Heart left ventricle (tissue), 16 donors: ENCODE measurements at regions not wholly inside any gene's neighbourhood (a gene's known extent, or its start where the extent isn't known, plus 50 kb on each side); places are given as distances from the start of the nearest gene placed in this dataset.
A peak's percentile ranks its signal among the peaks of the same experiment; 100 is the strongest.

ENCODE experiments used
- ATAC-seq, 4 donors: fragments of 200-7000 bp; cut with Tn5 transposase; one replicate each; pipeline ENCODE4 v1.9.1; 2020 to 2022; ENCODE audit warnings: moderate library complexity in 4 of 4, mild to moderate bottlenecking in 3 of 4, moderate number of reproducible peaks in 1 of 4
- DNase-seq, 5 donors: peaks; one replicate each; pipeline ENCODE4 v3.0.0-alpha.2; 2020
- H3K27ac ChIP-seq, 12 donors: fragments of 200-600 bp; sonication (generic) in 4 of 12; one replicate each; pipeline versions ENCODE4 v1.5.0 to v1.8.0; 2016 to 2022; ENCODE audit warnings: mild to moderate bottlenecking in 2 of 12
- H3K27me3 ChIP-seq, 9 donors: fragments of 200-600 bp; sonication (generic) in 2 of 9; one replicate each; pipeline versions ENCODE4 v1.5.1 to v1.8.0; 2016 to 2022; ENCODE audit warnings: mild to moderate bottlenecking in 3 of 9
- H3K36me3 ChIP-seq, 9 donors: fragments of 200-600 bp; sonication (generic) in 2 of 9; one replicate each; pipeline versions ENCODE4 v1.5.0 to v1.8.0; 2018 to 2022; ENCODE audit warnings: mild to moderate bottlenecking in 2 of 9
- H3K4me1 ChIP-seq, 12 donors: fragments of 200-600 bp; sonication (generic) in 4 of 12; one replicate each; pipeline versions ENCODE4 v1.5.0 to v1.8.0; 2016 to 2022; ENCODE audit warnings: mild to moderate bottlenecking in 3 of 12
- H3K4me3 ChIP-seq, 12 donors: fragments of 200-600 bp; sonication (generic) in 4 of 12; one replicate each; pipeline versions ENCODE4 v1.5.0 to v1.8.0; 2017 to 2022; ENCODE audit warnings: mild to moderate bottlenecking in 9 of 12, moderate library complexity in 4 of 12
- H3K9me3 ChIP-seq, 12 donors: fragments of 200-600 bp; sonication (generic) in 4 of 12; one replicate each; pipeline versions ENCODE4 v1.5.0 to v1.8.0; 2016 to 2022; ENCODE audit warnings: mild to moderate bottlenecking in 1 of 12
- POLR2A ChIP-seq, 2 donors: fragments of 450-650 bp; IDR thresholded peaks; one replicate each; pipeline ENCODE4 v1.6.1; 2017; ENCODE audit warnings: antibody characterized with exemption in 2 of 2, mild to moderate bottlenecking in 2 of 2, moderate library complexity in 2 of 2
- whole genome bisulfite sequencing, 4 donors: extraction: QIAGEN DNeasy Blood & Tissue Kit in 2 of 4; methylation state at CpG; one replicate each; pipeline versions ENCODE4 v1.1.5 to v1.1.7; 2013 to 2018; 5-methylcytosine and 5-hydroxymethylcytosine counted together
- intact Hi-C, 10 donors: fragments of 100-400 bp; cut with DNase I; formaldehyde crosslinking; loops; one replicate each; pipeline versions ENCODE4 v1.11.1 to v1.14.2; 2022
- TF ChIP-seq, protein P1 (sequence below), 12 donors: fragments of 200-600 bp; sonication (generic) in 4 of 12; IDR thresholded peaks; one replicate each; pipeline versions ENCODE4 v1.5.0 to v1.8.0; 2018 to 2022; ENCODE audit warnings: antibody characterized with exemption in 12 of 12, mild to moderate bottlenecking in 5 of 12
- donor health status: ischemic (EF 13 %, LVEDD 7.1; RV severe dilation, severe dysfunction).
- donor health status: healthy with polysubstance abuse.
- donor health status: DM: no; HTN: yes; CAD: no.
- donor health status: DM: no; HTN: no; CAD: no.
- donor health status: ischemic (EF 25% LVEDD 6.9; RV normal size, moderate dysfunction).
- donor health status: ischemic (EF 25% LVEDD 5.7; RV mildly dilated, moderate dysfunction).
- donor health status: healthy.
- donor health status: DM: yes; HTN: yes; CAD: no.
- donor health status: ischemic (EF 35%, LVEDD 5.7; RV mildly dilated, moderate dysfunction).
- donor health status: nonischemic (EF 11% LVEDD 7.7; RV severe dilation, severe dysfunction).
- donor health status: DM: yes; HTN: yes; CAD: no.
- donor health status: PGD.
- donor health status: ischemic (EF 29% LVEDD 5.4; RV normal size, mild dysfunction).
- donor health status: nonischemic (EF 23%, LVEDD 6.1; RV moderate dilation, normal function).

DNA sequence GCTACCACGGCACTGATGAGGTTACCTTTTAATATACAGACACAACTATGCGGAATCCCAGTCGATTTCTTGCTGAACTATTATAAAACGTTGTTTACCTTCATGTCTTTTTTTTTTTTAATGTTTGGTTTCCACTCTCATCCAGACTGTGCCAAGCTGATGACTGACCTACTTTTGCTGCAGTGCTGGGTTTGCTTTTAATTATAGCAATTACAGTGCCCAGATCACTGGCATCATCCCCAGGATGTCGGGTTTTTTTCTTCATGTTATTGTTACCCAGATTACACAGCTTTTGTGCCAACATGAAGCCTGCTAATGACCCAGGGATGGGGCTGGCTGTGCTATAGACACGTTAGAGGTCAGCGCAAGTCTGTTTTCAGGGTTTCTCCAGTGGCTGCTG, 294.0 kb upstream of the ATP10A start:
- Histone ChIP-seq H3K36me3 (no peaks in the 10 kb centered on the region), H3K27ac (peak overlapping the region in 1 of 12 donors; percentile 17), H3K4me1 (peaks cover 0 to 4% (median 0%) of the 10 kb centered on the region in 12 donors), H3K4me3 (no peak overlapping the region), H3K9me3 (peaks cover 0 to 18% (median 0%) of the 10 kb centered on the region in 12 donors), H3K27me3 (no peaks in the 10 kb centered on the region)
- intact Hi-C loops: no loop called here
- 60 to 77% (median 70%) methylated on average over 7 of the region's 7 CpGs for WGBS, 4 donors
- DNase-seq: no peak
- ATAC-seq: peak in 2 of 4 donors; percentile 16 to 32
- TF ChIP-seq POLR2A (IDR thresholded peaks at IDR 0.05): no peak
- TF ChIP-seq, protein P1, sequence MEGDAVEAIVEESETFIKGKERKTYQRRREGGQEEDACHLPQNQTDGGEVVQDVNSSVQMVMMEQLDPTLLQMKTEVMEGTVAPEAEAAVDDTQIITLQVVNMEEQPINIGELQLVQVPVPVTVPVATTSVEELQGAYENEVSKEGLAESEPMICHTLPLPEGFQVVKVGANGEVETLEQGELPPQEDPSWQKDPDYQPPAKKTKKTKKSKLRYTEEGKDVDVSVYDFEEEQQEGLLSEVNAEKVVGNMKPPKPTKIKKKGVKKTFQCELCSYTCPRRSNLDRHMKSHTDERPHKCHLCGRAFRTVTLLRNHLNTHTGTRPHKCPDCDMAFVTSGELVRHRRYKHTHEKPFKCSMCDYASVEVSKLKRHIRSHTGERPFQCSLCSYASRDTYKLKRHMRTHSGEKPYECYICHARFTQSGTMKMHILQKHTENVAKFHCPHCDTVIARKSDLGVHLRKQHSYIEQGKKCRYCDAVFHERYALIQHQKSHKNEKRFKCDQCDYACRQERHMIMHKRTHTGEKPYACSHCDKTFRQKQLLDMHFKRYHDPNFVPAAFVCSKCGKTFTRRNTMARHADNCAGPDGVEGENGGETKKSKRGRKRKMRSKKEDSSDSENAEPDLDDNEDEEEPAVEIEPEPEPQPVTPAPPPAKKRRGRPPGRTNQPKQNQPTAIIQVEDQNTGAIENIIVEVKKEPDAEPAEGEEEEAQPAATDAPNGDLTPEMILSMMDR (IDR thresholded peaks at IDR 0.05): no peak

DNA sequence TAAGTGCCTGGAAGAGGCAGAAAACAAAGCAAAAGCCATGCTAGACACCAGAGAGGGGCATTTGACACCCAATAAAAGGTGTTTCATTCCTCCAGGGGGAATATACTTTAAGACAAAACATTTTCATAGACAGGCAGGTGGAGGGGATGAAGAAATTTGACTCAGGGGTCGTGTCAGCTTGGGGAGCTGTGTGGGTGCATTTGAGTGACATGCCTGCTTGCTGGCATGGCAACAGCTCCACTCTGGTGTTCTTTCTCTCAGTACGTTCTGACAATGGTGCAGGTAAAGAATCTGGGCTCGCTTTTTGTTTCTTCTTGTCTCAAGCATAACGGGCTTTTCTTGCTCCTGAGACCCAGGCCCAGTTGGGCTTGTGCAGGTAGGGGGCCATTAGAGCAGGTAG, 292.9 kb upstream of the ATP10A start:
- H3K27ac ChIP-seq: no peak overlapping the region
- no peak for ATAC-seq
- H3K4me3 ChIP-seq: no peak overlapping the region
- intact Hi-C loops: no loop called here
- peaks cover 0 to 18% (median 0%) of the 10 kb centered on the region in 12 donors for H3K9me3 ChIP-seq
- no peaks in the 10 kb centered on the region for H3K36me3 ChIP-seq
- DNase-seq: no peak
- H3K27me3 ChIP-seq: no peaks in the 10 kb centered on the region
- WGBS, 4 donors: 52 to 74% (median 59%) methylated on average over 4 of the region's 4 CpGs
- TF ChIP-seq, protein P1 (IDR thresholded peaks at IDR 0.05): no peak
- TF ChIP-seq POLR2A (IDR thresholded peaks at IDR 0.05): no peak
- H3K4me1 ChIP-seq: peaks cover 0 to 4% (median 0%) of the 10 kb centered on the region in 12 donors

DNA sequence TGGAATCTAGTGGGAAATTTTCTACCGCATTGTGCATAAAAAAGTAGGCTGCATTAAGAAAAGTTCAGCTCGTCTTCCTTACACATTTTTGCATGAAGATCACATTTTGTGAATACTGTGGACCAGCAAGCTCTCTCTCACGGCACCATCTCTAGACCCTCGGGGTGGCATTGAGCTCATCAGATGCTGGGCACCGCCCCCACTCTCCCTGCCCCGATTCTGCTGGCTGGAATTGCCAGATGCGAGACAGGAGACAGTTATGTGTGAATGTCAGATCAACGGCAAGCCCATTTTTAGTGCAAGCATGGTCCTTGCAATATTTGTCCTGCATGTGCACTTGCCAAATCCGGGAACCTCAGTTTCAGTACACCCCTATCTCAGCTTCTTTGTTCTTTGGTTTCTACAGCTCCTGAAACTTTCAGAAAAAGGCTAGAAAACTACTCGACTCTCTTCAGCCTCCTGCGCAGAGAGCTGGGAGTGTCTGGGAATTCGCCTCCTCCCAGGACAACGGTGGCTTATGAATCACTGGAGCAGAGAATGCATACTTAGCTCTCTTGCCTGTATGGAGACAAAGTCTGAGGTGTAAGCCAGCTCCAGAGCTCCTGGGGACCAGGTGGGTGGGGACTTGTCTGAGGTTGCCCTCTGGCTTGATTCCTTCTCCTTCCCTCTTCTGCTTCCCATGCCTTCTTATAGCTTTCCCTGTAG, 285.2 kb upstream of the ATP10A start:
- TF ChIP-seq, protein P1 (IDR thresholded peaks at IDR 0.05): no peak
- no peak for TF ChIP-seq POLR2A (IDR thresholded peaks at IDR 0.05)
- Histone ChIP-seq H3K27ac (no peak overlapping the region), H3K27me3 (peaks cover 0 to 7% (median 0%) of the 10 kb centered on the region in 9 donors), H3K9me3 (peaks cover 0 to 6% (median 0%) of the 10 kb centered on the region in 12 donors), H3K4me1 (no peaks in the 10 kb centered on the region), H3K36me3 (no peaks in the 10 kb centered on the region), H3K4me3 (no peak overlapping the region)
- WGBS, 4 donors: 76 to 84% (median 79%) methylated on average over 13 of the region's 13 CpGs
- intact Hi-C loops: no loop called here
- no peak for ATAC-seq
- no peak for DNase-seq

DNA sequence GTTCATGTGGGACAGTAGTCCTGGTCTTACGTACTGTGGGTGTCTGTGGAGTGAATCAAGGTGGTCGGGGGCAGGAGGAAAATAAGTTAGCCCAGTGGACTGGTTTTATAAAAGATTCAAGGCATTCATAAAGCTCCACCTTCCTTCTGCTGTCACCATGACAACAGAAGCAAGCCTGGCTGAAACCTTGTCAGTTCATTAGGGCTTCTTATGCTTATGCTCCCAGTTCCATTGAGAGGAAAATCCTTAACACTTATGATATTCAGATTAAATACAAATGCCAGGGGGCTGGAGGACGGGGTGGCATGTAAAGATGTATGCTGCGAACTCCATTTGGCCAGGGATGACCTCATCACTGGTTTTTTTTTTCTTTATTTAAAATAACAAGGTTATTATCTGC, 283.1 kb upstream of the ATP10A start:
- intact Hi-C loops: no loop called here
- 53 to 66% (median 59%) methylated on average over 4 of the region's 4 CpGs for whole genome bisulfite sequencing, 4 donors
- no peak for DNase-seq

More for the DNA sequence above, 283.1 kb upstream of the ATP10A start:
- Histone ChIP-seq H3K4me1 (no peaks in the 10 kb centered on the region), H3K4me3 (no peak overlapping the region), H3K36me3 (no peaks in the 10 kb centered on the region), H3K27me3 (peaks cover 0 to 7% (median 0%) of the 10 kb centered on the region in 9 donors), H3K27ac (no peak overlapping the region), H3K9me3 (no peaks in the 10 kb centered on the region)
- TF ChIP-seq, protein P1 (IDR thresholded peaks at IDR 0.05): no peak
- no peak for TF ChIP-seq POLR2A (IDR thresholded peaks at IDR 0.05)
- no peak for ATAC-seq
